Activated naive CD8-positive, alpha-beta T cell (primary cell): ENCODE measurements at regions not wholly inside any gene's neighbourhood (a gene's known extent, or its start where the extent isn't known, plus 50 kb on each side); places are given as distances from the start of the nearest gene placed in this dataset.

ENCODE experiments used
- H3K27ac Mint-ChIP-seq: one replicate; pipeline ENCODE4 v1.8.0; 2021; ENCODE audit warnings: mixed read lengths
- H3K27me3 Mint-ChIP-seq: one replicate; pipeline ENCODE4 v1.8.0; 2021; ENCODE audit warnings: mixed read lengths
- H3K36me3 Mint-ChIP-seq: one replicate; pipeline ENCODE4 v1.8.0; 2021; ENCODE audit warnings: mixed read lengths
- H3K4me1 Mint-ChIP-seq: one replicate; pipeline ENCODE4 v1.8.0; 2021; ENCODE audit warnings: low read depth, mixed read lengths
- H3K4me3 Mint-ChIP-seq: one replicate; pipeline ENCODE4 v1.8.0; 2021; ENCODE audit warnings: mild to moderate bottlenecking, mixed read lengths
- H3K9me3 Mint-ChIP-seq: one replicate; pipeline ENCODE4 v1.8.0; 2021; ENCODE audit warnings: low read depth, mixed read lengths

GRCh38 chr2:120432976-120433815 is 87.3 kb downstream of the INHBB start:
- Mint-ChIP-seq H3K9me3 (no peaks in the 10 kb centered on the region), H3K4me3 (no peak overlapping the region), H3K27me3 (peaks cover 5% of the 10 kb centered on the region), H3K27ac (no peak overlapping the region), H3K4me1 (no peaks in the 10 kb centered on the region), H3K36me3 (no peaks in the 10 kb centered on the region)

DNA sequence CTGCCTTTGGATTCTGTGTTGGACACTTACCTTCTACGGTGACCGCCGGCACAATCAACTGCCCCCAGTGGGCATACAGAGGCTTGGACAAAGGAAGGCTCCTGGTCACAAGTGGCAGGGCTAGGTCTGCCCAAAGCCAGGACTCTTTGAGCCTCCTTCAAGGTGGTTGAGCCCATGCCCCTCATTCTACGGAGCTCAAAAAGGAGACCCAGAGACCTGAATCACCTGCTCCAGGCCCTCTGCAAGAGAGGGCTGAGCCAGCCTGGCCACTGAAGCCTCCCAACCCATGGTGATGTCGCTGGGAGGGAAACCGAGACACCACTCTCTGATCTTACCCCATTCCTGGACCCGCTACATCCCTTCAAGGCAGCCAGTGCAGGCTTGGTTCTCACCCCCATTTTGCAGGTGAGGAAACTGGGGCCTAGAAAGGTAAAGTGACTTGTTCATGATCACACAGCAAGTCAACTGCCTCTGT is 87.9 kb downstream of the INHBB start:
- H3K4me1 Mint-ChIP-seq, result no peaks in the 10 kb centered on the region
- no peaks in the 10 kb centered on the region for H3K36me3 Mint-ChIP-seq
- H3K27ac Mint-ChIP-seq, result no peak overlapping the region
- no peaks in the 10 kb centered on the region for H3K9me3 Mint-ChIP-seq
- H3K27me3 Mint-ChIP-seq, result peaks cover 5% of the 10 kb centered on the region
- H3K4me3 Mint-ChIP-seq, result no peak overlapping the region

DNA sequence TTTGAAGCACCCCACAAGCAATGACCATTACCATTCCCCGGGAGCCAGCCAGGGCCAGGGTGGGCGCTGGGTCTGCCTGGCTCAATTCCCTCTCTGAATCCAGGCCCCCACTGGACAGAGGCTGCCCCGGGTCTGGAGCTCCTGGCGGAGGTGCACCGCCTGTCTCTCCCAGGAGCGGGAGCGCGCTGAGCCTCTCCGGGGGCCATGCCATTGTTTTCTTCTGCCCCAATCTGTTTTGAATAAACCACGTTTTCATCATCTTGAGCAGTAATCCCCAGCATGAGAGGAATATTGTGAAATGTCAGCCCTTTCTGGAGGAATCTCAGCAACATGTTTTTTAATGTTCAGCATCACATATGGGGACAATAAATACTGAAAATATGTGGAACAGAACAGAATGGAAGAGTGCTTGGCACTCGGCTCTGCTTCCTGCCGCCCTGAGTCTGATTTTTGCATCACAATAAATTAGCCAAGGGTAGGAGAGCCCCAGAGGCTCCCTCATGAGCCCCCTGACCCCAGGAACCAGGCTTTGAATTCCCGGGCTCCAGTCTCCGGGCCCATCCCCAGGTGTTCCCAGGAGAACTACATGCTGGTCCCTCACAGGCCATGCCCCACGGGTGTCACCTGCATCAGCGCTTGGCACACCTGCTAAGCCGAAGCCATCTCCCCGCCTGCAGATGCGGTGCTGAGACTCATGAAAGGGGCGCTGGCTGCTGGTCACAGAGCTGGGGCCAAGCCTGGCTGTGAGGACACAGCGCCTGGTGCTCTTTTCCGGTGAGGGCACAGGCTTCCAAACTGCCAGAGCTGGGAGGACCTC is 88.8 kb downstream of the INHBB start:
- Mint-ChIP-seq H3K36me3 (no peaks in the 10 kb centered on the region), H3K4me1 (no peaks in the 10 kb centered on the region), H3K4me3 (no peak overlapping the region), H3K9me3 (no peaks in the 10 kb centered on the region), H3K27ac (no peak overlapping the region), H3K27me3 (peaks cover 4% of the 10 kb centered on the region)

GRCh38 chr2:120435671-120436459 is 89.9 kb downstream of the INHBB start:
- no peaks in the 10 kb centered on the region for H3K4me1 Mint-ChIP-seq
- no peaks in the 10 kb centered on the region for H3K9me3 Mint-ChIP-seq
- H3K4me3 Mint-ChIP-seq, result no peak overlapping the region
- H3K27me3 Mint-ChIP-seq, result peaks cover 7% of the 10 kb centered on the region
- no peaks in the 10 kb centered on the region for H3K36me3 Mint-ChIP-seq
- H3K27ac Mint-ChIP-seq, result no peak overlapping the region

DNA sequence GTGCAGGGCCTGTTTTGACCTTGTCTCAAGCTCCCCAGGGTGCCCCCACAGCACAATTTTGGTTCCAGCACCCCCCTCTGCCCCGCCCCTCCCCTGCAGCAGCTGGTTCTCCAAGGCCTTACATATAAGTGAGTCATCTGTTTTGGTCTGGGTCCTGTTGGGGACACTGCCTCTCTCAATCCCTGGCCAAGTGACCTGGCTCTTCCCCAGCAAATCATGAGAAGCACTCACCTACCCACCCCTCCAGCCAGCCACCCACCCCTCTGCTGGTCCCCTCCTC is 90.5 kb downstream of the INHBB start:
- Mint-ChIP-seq H3K27me3 (peaks cover 9% of the 10 kb centered on the region), H3K4me3 (no peak overlapping the region), H3K9me3 (no peaks in the 10 kb centered on the region), H3K4me1 (no peaks in the 10 kb centered on the region), H3K36me3 (no peaks in the 10 kb centered on the region), H3K27ac (no peak overlapping the region)

DNA sequence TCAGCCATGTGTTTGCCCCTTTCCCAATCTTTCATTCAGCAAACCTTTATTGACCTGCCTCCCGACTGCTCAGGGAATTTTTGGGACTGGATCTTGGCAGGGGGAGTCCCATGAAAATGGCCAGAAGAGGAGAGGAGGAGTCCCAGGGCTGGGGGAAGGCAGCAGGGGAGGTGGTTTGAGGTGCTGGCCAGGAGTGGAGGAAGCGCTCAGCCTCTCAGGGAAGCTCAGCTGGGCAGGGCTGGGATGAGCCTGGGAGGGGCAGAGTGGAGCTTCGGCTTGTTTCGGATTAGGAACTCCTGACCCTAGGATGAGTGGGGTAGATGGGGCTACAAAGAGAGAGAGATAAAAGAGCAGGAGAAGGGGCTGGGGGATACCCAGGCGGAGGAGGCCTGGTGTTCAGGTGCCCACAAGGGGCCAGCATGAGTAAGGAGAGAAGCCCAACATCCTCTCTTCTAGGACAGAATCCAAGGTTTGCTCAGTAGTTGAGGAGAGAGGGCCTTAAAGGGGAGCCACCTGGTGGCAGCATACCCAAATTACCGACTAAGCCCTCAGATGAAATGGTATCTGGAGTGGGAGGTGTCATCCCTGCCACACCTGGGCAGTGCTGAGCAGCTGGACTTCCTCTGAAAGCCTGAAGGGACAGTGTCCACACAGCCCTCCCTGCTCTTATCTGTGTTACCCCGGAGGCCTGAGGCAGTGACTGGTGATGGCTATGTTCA is 91.1 kb downstream of the INHBB start:
- Mint-ChIP-seq H3K36me3 (no peaks in the 10 kb centered on the region), H3K4me1 (peaks cover 1% of the 10 kb centered on the region), H3K27me3 (peaks cover 9% of the 10 kb centered on the region), H3K9me3 (no peaks in the 10 kb centered on the region), H3K27ac (no peak overlapping the region), H3K4me3 (no peak overlapping the region)

DNA sequence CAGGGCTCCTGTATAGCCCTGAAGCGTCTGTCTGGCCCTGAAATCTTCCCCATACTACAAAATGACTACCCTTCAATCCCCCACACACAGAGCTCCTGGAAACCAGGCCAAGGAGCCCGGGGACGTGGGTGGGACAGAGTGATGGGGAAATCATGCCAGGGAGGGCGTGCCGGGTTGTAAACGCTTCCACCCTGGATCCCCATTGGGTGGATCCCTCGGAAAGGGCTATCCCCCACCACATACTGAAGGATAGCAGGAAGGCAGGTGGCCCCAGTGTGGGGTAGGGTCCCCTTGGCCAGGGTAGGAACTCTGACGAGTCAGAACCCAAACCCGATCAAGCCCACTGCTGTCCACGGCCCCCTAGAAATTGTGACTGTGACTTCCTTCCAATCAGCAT is 91.7 kb downstream of the INHBB start:
- Mint-ChIP-seq H3K9me3 (no peaks in the 10 kb centered on the region), H3K27me3 (peaks cover 9% of the 10 kb centered on the region), H3K36me3 (no peaks in the 10 kb centered on the region), H3K4me1 (peaks cover 3% of the 10 kb centered on the region), H3K4me3 (no peak overlapping the region), H3K27ac (no peak overlapping the region)

- Mint-ChIP-seq H3K4me1 (peaks cover 7% of the 10 kb centered on the region), H3K9me3 (no peaks in the 10 kb centered on the region), H3K4me3 (no peak overlapping the region), H3K27ac (no peak overlapping the region), H3K27me3 (peaks cover 13% of the 10 kb centered on the region), H3K36me3 (no peaks in the 10 kb centered on the region)
These were observed 92.5 kb downstream of the INHBB start for GRCh38 chr2:120438301-120439066.

GRCh38 chr2:120439067-120439368 is 93.1 kb downstream of the INHBB start:
- Mint-ChIP-seq H3K36me3 (no peaks in the 10 kb centered on the region), H3K4me1 (peaks cover 8% of the 10 kb centered on the region), H3K4me3 (no peak overlapping the region), H3K27me3 (peaks cover 18% of the 10 kb centered on the region), H3K27ac (no peak overlapping the region), H3K9me3 (no peaks in the 10 kb centered on the region)

DNA sequence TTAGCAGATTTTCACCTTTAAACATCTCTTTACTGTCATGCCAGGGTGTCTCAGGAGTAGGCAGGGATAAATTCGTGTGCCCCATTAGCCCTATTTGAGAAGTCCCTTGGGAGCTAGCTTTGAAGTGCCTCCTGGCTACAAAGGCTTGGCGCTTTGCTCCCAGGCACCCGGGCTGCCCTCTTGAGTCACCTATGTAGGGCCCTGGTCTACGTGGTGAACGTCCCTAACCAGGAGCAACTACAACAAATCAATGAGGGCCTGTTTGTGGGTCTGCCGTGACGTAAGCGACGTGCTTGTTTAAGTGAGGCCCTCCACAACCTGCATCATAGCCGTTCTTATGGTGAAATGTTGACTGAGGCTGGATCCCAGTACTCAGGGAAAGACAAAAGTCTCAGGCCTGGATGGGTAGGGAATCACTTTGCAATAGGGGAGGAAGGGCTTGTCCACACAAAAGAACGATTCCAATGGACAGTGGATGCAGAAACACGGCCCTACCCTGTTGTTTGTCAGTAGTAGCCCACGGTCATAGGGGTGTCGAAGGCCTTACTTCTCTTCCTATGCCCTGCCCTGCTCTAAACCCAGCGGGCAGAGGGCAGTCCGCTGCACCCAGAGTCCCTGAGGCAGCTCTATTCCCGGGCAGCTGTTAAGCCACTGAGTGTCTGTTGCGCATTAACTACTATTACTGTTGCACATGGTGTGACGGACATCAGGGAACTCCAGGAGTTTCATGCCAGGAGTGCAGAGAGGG is 93.9 kb downstream of the INHBB start:
- Mint-ChIP-seq H3K36me3 (no peaks in the 10 kb centered on the region), H3K4me1 (peaks cover 8% of the 10 kb centered on the region), H3K4me3 (no peak overlapping the region), H3K27me3 (peaks cover 18% of the 10 kb centered on the region), H3K27ac (no peak overlapping the region), H3K9me3 (no peaks in the 10 kb centered on the region)

DNA sequence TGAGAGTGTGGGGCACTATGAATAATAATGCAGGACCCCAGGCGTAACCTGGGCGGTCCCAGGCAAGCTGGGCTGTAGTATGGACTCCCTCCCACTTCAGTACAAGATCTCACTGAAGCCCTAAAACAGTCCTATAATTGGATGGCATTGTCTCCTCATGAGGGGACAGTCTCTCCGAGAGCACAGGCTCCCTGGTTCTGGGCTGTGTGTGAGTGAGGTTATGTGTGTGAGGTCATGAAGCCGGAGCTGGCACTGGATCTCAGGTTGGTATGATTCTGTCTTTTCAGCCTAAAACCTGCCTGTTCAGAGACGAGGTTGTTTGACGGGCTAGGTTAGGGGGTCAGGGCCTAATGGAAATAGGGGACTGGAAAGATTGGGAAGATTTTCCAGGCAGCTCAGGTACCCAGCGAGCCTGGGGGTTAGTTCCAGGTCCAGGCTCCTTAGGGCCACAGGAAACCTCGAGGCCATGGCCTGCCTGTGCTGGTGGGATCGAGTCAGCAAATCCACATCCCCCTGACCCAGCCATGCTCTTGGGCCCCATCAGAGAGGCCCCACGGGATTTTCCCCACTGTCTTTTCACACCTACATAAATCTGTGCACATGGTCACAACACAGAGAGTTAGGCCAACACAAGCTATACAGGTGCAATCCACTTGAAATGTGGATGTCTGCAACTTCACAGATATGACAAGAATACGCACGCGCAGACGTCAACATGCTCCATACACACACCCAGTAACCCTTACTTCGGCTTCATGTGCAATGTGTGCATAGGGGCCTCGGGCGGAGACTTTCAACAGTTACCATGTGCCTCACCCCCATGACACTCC is 94.8 kb downstream of the INHBB start:
- H3K27ac Mint-ChIP-seq, result no peak overlapping the region
- no peak overlapping the region for H3K4me3 Mint-ChIP-seq
- no peaks in the 10 kb centered on the region for H3K36me3 Mint-ChIP-seq
- H3K27me3 Mint-ChIP-seq, result peaks cover 20% of the 10 kb centered on the region
- H3K4me1 Mint-ChIP-seq, result peaks cover 8% of the 10 kb centered on the region
- H3K9me3 Mint-ChIP-seq, result no peaks in the 10 kb centered on the region

GRCh38 chr2:120441351-120441700 is 95.4 kb downstream of the INHBB start:
- H3K27me3 Mint-ChIP-seq, result peaks cover 20% of the 10 kb centered on the region
- H3K4me1 Mint-ChIP-seq, result peaks cover 8% of the 10 kb centered on the region
- H3K36me3 Mint-ChIP-seq, result no peaks in the 10 kb centered on the region
- H3K9me3 Mint-ChIP-seq, result no peaks in the 10 kb centered on the region
- H3K27ac Mint-ChIP-seq, result no peak overlapping the region
- no peak overlapping the region for H3K4me3 Mint-ChIP-seq
